GM21717 (cell line): ENCODE measurements at regions not wholly inside any gene's neighbourhood (a gene's known extent, or its start where the extent isn't known, plus 50 kb on each side); places are given as distances from the start of the nearest gene placed in this dataset.
"Not testable (repeated sequence)": the region's sequence is repeated elsewhere in the genome, so short reads cannot be mapped to it uniquely, and the experiment has no call there.

Source experiments
- ATAC-seq: cut with Tn5 transposase; IDR thresholded peaks from one replicate; pipeline ENCODE4 v1.9.1; 2021; ENCODE audit warnings: mild to moderate bottlenecking, moderate library complexity; ENCODE audit not compliant: unreplicated experiment

DNA sequence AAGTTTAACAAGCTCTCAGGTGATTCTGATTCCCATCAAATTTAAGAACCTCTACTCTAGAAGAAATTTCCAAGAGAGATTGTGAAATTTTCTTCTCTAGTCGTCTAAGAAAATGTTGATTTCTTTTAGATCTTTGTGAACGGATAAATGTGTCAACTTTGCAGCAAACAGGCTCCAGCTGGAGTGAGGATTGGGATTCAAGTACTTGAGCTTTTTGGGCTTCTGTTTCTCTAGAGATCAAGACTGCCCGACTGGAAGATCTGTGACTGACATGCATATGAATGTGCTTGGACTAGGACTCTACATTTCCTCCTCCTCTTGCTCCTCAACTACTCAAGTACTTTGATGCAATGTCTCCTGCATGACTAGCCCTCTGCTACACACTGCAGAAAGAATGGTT is 388.3 kb downstream of the TMEM38B start:
- no peak for ATAC-seq

- no peak for ATAC-seq
These were observed 390.4 kb downstream of the TMEM38B start for GRCh38 chr9:106084702-106085101.

DNA sequence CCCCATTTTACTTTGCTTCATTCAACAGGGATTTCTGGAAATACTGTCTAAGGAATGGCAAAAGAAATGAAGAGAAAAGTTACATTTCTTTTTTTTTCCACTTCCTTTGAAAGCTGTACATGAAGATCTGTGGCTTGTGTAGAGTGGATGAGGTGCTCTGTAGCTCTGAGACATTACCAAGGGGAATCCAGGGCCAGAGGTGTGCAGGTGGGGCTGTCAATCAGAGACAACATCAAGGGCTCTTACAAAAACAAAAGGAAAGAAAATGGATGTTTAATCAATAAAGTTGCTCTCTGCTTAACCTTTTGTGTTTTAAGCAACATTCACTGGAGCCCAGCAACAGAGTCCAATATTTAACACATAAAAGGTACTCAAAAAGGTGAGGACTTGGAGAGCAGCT is 391.1 kb downstream of the TMEM38B start:
- no peak for ATAC-seq

DNA sequence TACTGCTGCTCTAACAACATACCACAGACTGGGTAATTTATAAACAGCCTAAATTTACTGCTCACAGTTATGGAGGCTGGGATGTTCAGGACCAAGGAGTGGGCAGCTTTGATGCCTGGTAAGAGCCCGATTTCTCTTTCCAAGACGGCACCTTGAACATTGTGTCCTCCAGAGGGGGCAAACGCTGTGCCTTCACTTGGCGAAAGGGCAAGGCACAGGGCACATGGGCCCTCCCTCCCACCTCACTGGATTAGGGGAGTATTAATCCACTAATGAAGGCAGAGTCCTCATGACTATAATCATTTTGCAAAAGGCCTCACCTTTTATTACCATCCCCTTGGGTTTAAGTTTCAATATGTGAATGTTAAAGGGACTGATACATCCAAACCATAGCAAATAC is 397.7 kb downstream of the TMEM38B start:
- no peak for ATAC-seq

GRCh38 chr9:106102821-106103220 is 408.5 kb downstream of the TMEM38B start:
- ATAC-seq = no peak

DNA sequence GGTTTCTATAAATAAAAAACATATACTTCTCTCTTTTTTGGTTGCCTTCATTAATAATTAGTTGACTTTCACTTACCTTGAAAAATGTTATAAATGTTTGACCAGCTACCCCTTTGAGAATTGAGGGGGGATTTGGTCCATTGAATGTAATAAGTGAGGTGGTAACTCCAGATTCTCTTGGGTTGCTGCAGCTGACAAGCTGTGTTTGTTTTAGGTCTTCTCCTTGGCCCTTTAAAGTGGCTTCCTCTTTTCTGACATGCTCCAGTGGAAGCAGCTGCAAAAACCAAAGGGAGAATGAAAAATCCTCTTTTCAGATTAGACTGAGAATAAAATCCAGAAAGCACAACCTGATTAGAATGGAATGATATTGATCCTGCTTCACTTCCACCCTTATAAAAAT is 410.5 kb downstream of the TMEM38B start:
- no peak for ATAC-seq

DNA sequence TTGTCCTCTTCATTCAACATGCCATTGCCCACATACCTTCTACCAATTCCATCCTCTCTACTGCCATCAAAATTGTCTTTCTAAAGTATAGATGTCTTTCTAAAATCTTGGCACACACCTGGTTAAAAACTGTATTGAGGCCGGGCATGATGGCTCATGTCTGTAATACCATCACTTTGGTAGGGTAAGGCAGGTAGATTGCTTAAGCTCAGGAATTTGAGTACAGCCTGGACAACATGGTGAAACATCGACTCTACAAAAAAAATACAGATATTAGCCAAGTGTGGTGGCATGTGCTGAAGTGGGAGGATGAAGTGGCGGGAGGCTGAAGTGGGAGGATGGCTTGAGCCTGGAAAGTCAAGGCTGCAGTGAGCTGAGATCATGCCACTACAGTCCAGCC is 412.1 kb downstream of the TMEM38B start:
- no peak for ATAC-seq

DNA sequence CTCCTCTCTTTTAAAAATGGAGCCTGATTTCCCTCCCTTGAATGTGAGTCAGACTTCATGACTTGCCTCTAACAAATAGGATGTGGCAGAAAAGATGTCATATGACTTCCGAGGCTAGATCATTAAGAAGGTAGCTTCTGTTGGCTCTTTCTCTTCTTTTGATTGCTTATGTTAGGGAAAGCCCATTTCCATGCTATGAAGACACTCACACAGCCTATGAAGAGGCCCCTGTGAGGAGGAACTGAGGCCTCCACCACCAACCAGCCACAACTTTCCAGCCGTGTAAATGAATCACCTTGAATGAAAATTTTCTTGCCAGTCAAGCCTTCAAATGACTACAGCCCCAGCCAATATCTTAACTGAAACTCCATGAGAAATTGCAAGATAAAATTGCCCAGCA is 413.4 kb downstream of the TMEM38B start:
- ATAC-seq = no peak

GRCh38 chr9:106109706-106110105 is 415.4 kb downstream of the TMEM38B start:
- not testable (repeated sequence) for ATAC-seq

- ATAC-seq = no peak
These were observed 416.1 kb downstream of the TMEM38B start for GRCh38 chr9:106110483-106110882.

- no peak for ATAC-seq
These were observed 416.8 kb downstream of the TMEM38B start for GRCh38 chr9:106111039-106111730.

DNA sequence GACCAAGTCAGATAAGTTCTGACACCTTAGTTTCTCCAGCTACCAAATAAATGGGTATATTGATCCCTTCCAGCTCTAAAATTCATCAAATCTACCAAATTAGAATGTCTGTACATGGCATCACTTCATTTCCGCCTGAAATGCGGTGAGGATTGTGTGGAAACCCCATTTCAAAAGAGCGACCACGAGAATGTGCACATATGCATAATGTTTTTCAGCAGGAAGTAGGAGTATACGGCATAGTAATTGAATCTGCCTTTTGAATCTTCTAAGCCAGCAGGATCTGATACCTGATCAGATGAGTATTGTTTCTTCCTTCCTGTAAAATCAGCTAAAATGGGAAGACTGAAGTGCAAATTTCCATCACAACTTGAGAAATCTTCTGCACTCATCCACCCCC is 418.6 kb downstream of the TMEM38B start:
- ATAC-seq = no peak

DNA sequence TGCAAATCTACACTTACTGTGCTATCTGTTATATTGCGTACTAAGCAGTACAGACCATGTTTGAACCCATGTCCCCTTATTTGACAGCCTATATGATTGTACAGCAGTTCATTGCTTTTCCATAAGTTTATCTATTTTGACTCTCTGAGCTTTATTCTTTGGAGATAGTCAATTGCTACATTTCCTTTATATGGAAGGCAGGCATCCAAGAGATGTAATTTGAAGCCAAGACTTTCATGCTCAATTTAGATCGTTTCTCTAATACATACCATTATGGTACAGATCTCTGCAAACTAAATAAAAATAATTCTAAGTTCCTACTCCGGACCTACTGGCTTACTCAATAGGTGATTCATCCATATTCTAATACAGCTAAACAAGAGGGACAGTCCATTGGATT is 424.8 kb downstream of the TMEM38B start:
- no peak for ATAC-seq

- ATAC-seq = no peak
These were observed 425.7 kb downstream of the TMEM38B start for GRCh38 chr9:106120071-106120470.

DNA sequence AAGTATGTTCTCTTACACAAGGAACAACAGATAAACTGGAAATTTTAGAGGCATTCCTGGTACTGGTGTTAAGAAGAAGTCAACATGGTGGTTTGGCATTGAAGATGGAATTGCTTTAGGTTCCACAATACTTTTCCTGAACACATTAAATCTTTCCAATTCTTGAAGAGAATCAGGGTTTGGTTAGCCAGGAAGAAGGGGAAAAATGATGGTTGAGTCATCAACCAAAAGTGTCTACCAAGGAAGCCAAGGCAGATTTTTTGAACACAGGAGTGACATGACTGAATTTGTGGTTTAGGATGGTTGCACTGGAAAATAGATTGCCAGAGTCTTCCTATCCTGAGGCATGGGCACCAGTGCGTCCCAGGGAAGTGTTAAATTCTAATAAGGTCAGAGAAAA is 433.4 kb downstream of the TMEM38B start:
- no peak for ATAC-seq

- ATAC-seq = no peak
These were observed 436.0 kb downstream of the TMEM38B start for GRCh38 chr9:106130374-106130773.

DNA sequence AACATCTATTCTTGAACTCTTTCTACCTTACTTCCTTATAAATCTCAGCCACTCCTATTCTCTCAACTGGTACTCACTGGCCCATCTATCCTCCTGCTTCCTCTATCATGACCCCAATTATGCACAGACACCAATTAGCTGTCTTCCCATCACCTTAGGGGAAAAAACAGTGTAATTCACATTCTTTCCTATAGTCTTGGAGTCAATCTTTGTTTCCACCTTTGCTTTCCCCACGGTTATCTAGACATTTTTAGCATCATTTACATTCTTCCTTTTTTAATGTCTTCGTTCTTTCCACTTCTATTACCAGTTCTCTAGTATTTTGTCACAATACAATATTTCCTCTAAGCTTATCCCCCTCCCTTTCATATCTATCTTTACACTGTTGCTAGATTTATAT is 449.4 kb downstream of the TMEM38B start:
- ATAC-seq = no peak

GRCh38 chr9:106146066-106146840 is 451.9 kb downstream of the TMEM38B start:
- no peak for ATAC-seq

DNA sequence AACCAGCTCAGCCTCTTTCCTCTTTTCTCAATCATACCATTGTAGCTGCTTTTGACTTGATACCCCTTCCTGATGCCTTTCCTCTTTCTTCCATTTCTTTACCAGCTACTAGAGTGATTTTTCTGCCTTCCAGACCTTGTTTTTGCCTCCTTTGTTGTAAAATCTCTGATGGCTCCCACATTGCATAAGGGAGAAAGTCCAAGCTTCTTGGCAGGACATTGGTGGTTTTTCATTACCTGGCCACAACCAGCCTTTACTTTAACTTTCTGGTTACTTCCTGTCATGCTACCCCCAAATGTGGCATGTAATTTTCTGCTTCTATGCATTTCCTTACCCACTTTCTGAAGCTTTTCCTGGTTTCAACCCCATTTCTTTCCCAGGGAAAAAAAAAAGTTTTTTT is 452.5 kb downstream of the TMEM38B start:
- ATAC-seq = no peak

DNA sequence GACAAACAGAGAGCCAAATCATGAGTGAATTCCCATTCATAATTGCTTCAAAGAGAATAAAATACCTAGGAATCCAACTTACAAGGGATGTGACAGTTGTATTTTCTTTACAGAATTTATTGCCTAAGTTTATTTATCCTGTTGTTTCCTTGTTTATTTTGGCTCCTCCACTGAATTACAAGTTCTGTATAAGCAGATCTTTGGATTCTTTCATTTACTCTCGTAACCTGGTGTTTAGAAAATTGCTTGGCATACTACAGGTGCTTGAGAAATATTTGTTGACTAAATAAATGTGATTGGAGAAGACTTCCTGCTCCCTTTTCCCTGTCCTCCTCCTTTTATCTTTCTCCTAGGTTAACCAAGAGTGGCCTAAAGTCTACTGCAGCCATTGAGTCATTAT is 455.6 kb downstream of the TMEM38B start:
- no peak for ATAC-seq

DNA sequence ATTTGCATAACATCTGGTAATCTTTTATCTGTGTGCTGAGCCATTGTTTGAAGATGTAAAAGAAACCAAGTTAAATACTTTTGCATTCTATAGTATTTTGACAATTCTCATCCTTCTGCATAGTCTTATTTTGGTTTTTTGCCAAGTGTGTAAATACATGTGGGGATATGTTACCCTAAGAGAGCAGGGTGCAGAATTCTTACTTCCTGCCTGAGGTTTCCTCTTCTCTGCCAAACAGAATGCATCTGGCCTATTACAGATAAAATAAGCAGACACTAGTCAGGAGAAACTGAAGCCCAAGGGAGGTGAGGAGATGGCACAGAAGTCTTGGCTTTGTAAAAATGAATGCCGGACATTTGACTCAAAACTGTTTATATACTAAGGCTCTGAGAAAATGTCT is 462.1 kb downstream of the TMEM38B start:
- no peak for ATAC-seq

GRCh38 chr9:106172265-106172664 is 477.9 kb downstream of the TMEM38B start:
- no peak for ATAC-seq

DNA sequence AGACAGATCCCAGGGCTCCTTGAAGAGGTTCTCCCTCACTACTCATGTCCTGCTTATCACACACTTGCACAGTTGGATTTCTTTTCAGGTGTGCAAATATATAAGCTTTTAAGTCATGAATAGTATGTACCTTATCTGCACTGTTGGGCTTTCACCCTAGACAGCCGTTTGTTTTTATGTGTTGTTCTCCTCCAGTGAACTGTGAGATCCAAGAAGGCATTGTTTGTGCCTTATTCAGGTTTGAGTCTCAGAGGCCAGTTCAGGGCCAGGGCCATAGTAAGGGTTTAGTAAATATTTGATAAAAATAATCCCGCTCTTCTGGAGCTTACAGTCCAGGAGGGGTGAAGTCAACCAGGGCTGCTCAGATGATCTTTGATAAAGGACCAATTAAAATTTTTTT is 480.0 kb downstream of the TMEM38B start:
- ATAC-seq = no peak
